GM12873 (cell line): ENCODE measurements at regions not wholly inside any gene's neighbourhood (a gene's known extent, or its start where the extent isn't known, plus 50 kb on each side); places are given as distances from the start of the nearest gene placed in this dataset.

Experiments used
- TF ChIP-seq, protein P1 (sequence below): IDR thresholded peaks from 2 replicates; pipeline ENCODE4 v1.5.1; 2012; ENCODE audit warnings: low read depth, mild to moderate bottlenecking, moderate library complexity, low read length, control low read depth; ENCODE audit not compliant: insufficient read depth; ENCODE audit errors: missing control alignments

DNA sequence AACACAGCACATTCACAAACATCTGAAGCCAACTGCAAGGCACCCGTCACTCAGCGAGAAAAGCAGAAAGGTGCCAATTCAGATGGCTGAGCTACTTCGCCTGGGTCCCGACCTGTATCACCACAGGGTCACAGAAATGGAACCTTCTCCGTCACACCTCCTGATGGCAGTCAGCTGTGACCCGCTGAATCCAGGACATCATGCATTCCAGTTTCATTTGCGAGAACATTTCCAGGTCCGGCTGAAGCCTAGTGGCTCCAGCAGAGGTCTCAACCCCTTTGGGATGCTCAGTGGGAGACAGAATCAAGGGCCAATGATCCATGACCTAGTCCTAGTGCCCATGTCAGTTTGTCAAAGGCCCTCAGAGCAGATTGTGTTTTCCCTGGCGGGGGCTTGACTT is 193.6 kb upstream of the KLF14 start:
- TF ChIP-seq, protein P1, sequence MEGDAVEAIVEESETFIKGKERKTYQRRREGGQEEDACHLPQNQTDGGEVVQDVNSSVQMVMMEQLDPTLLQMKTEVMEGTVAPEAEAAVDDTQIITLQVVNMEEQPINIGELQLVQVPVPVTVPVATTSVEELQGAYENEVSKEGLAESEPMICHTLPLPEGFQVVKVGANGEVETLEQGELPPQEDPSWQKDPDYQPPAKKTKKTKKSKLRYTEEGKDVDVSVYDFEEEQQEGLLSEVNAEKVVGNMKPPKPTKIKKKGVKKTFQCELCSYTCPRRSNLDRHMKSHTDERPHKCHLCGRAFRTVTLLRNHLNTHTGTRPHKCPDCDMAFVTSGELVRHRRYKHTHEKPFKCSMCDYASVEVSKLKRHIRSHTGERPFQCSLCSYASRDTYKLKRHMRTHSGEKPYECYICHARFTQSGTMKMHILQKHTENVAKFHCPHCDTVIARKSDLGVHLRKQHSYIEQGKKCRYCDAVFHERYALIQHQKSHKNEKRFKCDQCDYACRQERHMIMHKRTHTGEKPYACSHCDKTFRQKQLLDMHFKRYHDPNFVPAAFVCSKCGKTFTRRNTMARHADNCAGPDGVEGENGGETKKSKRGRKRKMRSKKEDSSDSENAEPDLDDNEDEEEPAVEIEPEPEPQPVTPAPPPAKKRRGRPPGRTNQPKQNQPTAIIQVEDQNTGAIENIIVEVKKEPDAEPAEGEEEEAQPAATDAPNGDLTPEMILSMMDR: no peak

- TF ChIP-seq, protein P1: no peak
Measured at GRCh38 chr7:130929896-130930659, 196.1 kb upstream of the KLF14 start.

GRCh38 chr7:130930681-130931080 is 196.7 kb upstream of the KLF14 start:
- TF ChIP-seq, protein P1: no peak

GRCh38 chr7:130931423-130931822 is 197.4 kb upstream of the KLF14 start:
- TF ChIP-seq, protein P1: no peak

GRCh38 chr7:130932088-130932487 is 198.1 kb upstream of the KLF14 start:
- TF ChIP-seq, protein P1: no peak

DNA sequence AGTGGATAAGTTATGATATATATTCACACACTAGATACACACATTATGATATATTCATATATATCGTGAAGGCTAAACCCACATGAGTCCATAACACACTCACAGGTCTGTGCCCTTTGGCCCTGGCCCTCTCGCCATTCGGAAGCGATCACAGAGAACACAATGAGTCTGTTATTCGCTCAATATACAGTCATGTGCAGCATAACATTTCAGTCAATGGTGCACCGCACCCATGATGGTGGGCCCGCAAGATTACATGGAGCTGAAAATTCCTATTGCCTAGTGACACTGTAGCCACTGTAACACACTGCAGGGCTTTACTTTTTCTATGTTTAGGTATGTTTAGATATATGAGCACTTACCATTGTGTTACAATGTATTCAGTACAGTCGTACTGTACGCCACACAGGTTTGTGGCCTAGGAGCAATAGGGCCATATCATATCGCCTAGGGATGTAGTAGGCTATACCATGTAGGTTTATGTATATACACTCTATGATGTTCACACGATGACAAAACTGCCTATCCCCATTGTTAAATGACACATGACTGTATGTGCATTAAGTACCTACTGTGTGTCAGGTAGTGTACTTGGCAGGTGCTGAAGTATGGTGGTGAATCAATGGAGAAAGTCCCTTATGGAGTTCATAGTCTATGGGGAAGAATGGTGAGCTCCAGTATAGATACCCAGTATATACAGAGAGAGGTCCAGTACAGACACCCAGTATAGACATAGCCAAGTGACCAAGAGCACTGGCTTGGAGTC is 198.8 kb upstream of the KLF14 start:
- TF ChIP-seq, protein P1: no peak

DNA sequence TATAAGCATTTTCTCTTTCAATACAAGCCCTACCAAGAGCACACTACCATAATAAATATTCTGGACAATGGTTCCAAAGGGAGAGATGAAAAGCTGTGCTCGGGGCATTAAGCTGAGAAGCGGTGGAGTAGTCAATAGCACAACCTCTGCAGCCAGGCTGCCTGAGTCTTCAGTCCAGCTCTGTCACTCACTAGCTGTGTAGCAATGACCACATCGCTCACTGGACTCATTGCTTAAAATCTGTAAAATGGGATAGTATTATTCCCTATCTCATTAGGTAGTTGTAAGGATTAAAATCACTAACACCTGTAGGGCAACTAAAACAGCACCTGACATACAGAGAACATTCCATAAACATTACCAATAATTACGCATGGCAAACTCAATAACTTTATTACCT is 199.9 kb upstream of the KLF14 start:
- TF ChIP-seq, protein P1: no peak
